ENCODE measurements at regions not wholly inside any gene's neighbourhood (a gene's known extent, or its start where the extent isn't known, plus 50 kb on each side); places are given as distances from the start of the nearest gene placed in this dataset.

DNA sequence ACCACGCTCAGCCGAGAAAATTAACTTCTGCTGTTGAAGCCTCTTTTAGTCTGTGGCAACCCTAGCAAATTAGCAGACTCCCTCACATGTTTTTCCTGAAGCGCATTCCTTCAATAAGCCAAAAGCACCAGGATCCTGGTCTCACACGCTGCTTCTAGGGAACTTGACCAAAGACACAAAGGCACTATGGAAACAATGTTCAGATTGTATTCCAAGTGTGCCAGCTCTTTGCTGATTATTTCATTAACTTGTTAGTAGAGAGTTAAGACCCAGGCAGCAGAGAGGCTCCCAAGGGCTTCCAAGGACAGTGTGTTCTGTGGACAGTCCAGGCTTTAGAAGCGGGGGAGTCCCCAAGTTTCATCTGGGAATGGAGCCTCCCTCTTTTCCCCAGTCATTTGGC is 94.4 kb upstream of the BASP1 start:
- TF ChIP-seq, protein P1, sequence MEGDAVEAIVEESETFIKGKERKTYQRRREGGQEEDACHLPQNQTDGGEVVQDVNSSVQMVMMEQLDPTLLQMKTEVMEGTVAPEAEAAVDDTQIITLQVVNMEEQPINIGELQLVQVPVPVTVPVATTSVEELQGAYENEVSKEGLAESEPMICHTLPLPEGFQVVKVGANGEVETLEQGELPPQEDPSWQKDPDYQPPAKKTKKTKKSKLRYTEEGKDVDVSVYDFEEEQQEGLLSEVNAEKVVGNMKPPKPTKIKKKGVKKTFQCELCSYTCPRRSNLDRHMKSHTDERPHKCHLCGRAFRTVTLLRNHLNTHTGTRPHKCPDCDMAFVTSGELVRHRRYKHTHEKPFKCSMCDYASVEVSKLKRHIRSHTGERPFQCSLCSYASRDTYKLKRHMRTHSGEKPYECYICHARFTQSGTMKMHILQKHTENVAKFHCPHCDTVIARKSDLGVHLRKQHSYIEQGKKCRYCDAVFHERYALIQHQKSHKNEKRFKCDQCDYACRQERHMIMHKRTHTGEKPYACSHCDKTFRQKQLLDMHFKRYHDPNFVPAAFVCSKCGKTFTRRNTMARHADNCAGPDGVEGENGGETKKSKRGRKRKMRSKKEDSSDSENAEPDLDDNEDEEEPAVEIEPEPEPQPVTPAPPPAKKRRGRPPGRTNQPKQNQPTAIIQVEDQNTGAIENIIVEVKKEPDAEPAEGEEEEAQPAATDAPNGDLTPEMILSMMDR (conservative IDR thresholded peaks at IDR 0.05; ENCODE audit: low read length) = no peak
- TF ChIP-seq EZH2phosphoT487 (IDR thresholded peaks at IDR 0.05; ENCODE audit: borderline replicate concordance, low read depth, low read length) = no peak

All from OCI-LY7 (cell line).